GM19025 (cell line): ENCODE measurements at regions not wholly inside any gene's neighbourhood (a gene's known extent, or its start where the extent isn't known, plus 50 kb on each side); places are given as distances from the start of the nearest gene placed in this dataset.
A peak's percentile ranks its signal among the peaks of the same experiment; 100 is the strongest.

Experiments used
- ATAC-seq: cut with Tn5 transposase; IDR thresholded peaks from one replicate; pipeline ENCODE4 v1.9.1; 2021; ENCODE audit warnings: mild to moderate bottlenecking, low read depth, moderate library complexity; ENCODE audit not compliant: unreplicated experiment

DNA sequence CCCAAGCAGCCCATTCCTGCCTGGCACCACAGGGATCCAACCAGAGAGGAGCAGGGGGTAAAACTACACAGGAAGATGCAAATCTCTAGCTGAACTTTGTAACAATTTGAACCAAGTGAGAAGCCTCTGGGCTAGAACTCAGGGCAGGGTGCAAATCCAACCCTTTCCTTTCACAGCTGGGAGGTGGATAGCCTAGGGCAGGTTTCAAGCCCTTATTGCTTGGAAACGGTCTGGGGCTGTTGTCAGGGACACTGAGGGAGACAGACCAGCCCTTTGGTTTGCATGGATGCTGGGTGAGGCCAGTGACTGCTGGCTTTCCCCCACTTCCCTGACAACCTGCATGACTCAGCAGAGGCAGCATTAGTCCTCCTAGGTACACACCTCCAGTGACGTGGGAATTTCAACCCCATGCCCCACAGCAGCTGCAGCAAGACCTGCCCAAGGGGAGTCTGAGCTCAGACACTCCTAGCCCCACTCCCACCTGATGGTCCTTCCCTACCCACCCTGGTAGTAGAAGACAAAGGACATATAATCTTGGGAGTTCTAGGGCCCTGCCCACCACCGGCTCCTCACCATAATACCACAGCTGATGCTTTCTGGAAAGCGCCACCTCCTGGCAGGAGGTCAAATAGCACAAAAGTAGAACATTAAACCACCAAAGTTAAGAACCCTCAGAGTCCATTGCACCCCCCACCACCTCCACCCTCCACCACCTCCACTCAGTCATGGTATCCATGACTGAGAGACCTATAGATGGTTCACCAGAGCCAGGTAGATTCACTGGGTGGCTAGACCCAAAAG is 797.7 kb upstream of the MAN1A1 start:
- ATAC-seq = no peak

DNA sequence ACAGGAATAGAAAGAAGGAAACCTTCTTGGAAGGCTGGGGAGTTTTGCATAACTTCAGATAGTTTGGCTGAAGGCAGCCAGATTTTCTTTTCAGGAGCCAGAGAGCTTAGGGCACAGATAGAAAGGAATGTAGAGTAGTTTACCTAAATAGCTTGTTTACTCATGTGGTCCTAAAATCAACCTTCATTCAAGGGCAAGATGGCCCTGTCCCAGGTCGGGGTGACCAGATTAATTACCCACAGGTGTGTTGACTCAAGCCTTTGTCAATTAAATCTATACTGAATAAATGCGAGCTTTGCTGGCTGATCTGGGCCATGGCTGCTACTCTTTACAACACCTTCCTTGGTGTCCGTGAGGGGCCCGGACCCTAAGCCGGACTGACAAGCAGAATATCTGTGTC is 792.0 kb upstream of the MAN1A1 start:
- ATAC-seq = no peak

DNA sequence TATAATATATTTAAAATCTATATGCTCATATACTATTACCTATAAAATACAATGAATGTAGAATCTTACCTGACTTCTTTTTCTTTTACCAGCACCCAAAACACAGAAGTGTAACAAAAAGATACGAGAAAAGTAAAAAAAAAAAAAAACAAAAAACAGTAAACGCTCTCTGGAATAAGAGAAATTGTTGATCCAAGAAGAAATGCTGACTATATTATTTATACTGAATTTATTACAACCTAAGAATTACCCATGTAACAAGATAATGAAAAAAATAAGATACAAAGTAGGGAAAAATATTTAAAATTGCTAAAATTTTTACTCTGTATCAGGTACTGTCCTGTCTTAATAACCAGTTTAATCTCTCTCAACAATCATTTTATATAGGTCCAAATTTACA is 787.9 kb upstream of the MAN1A1 start:
- no peak for ATAC-seq

- no peak for ATAC-seq
These were observed 779.7 kb upstream of the MAN1A1 start for GRCh38 chr6:120129228-120129627.

- no peak for ATAC-seq
These were observed 772.8 kb upstream of the MAN1A1 start for GRCh38 chr6:120122401-120122800.

- no peak for ATAC-seq
These were observed 766.8 kb upstream of the MAN1A1 start for GRCh38 chr6:120116343-120116742.

DNA sequence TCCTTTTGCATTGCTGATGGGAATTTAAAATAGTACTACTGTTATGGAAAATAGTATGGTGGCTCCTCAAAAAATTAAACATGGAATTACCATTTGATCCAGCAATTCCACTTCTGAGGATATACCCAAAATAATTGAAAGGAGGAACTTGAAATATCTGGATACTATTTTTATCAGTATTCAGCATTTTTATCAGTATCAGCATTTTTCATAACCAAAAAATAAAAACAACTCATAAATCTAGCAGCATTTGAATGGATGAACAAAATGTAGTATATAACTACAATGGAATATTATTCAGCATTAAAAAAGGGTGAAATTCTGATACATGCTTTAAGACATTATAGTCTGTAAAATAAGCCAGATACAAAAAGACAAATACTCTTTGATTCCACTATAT is 763.4 kb upstream of the MAN1A1 start:
- ATAC-seq = no peak

DNA sequence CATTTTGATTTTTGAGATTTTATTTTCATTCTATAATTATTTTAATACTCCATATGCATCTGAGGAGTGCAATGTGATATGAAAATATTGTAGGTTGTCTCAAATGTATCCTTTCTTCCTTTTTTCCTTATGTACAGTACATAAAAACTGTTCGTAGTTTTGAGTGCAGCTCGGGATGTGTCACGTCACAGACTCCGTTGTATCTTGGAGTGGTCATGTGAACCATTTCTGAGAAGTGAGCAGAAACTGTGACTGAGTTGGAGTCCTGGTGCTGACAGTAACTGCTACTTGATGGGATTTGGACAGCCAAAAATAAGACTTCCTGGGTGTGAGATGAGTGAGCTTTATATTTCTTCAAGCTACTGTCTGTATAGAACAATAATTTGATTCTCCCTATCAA is 761.4 kb upstream of the MAN1A1 start:
- ATAC-seq = no peak

- ATAC-seq = no peak
These were observed 758.7 kb upstream of the MAN1A1 start for GRCh38 chr6:120108061-120108795.

GRCh38 chr6:120103618-120104017 is 754.1 kb upstream of the MAN1A1 start:
- no peak for ATAC-seq

GRCh38 chr6:120096696-120097260 is 747.2 kb upstream of the MAN1A1 start:
- no peak for ATAC-seq

- no peak for ATAC-seq
These were observed 733.6 kb upstream of the MAN1A1 start for GRCh38 chr6:120083186-120083585.

- no peak for ATAC-seq
These were observed 727.9 kb upstream of the MAN1A1 start for GRCh38 chr6:120077489-120077888.

GRCh38 chr6:120058410-120058809 is 708.8 kb upstream of the MAN1A1 start:
- ATAC-seq = no peak

- ATAC-seq = peak; percentile 61
These were observed 706.5 kb upstream of the MAN1A1 start for GRCh38 chr6:120056085-120056484.

DNA sequence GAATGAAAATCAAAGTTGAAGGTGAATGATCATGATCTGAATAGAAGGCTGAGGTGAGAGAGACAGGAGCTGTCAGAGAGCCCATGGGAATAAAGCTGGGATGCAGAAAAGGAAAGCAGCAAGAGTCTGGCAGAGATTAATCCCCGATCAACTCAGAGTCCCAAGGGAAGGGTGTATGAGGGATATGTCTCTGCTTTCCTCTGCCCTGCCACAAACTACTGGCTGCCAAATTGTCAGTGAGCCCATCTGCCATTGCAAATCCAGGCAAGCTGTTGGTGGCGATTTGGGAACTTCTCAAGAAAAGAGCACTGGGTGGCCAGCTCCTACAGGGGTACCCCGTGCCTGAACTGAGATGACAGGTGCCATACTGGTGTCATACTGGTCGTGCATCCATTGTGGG is 705.5 kb upstream of the MAN1A1 start:
- no peak for ATAC-seq

DNA sequence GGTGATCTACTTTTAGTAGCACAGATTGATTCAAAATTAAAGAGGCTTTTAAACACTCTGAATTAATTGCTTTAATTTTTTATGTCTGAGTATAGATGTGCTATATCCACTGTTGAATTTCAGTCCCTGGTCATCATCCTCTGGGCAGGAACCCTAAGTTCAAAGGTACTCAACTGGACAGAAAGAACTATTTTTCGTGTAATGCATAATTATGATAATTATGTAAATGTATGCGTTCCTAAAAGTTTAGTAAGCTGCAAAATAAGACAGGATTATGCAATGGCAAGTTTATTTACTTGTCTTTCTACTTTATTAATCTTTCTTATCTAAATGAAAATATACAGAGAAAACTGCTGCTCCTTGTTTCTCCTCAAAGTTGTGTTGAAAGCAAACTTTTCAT is 690.1 kb upstream of the MAN1A1 start:
- no peak for ATAC-seq

DNA sequence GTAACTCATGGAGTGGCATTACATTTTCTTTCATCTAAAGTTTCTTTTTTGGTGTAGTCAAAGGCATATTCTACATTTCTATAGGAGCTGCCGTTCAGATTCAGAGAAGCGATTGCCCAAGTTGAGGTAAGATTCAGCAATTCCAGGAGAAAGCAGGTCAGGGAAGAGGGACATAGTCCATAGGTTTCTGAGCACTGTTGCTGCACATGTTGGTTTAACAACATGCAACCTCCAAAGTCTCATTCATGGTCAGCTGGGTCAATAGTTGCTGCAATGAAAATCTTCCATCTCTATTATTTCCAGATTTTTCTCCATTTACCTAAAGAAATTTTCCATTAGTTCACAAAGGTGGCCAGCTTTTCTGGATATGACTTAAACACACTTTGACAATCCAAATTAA is 682.3 kb upstream of the MAN1A1 start:
- ATAC-seq = no peak

GRCh38 chr6:120026791-120027190 is 677.2 kb upstream of the MAN1A1 start:
- no peak for ATAC-seq

DNA sequence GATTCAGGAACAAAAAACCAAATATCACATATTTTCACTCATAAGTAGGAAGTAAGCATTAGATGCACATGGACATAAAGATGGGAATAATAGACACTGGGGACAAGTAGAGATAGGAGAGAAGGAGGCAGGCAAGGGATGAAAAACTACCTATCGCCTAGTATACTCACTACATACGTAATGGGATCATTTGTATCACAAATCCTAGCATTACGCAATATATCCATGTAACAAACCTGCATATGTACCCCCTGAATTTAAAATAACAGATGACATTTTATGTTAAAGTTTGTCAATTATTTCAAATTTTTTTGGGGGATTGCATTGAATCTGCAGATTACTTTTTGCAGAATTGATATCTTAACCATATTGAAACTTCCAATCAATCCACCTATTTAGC is 660.5 kb upstream of the MAN1A1 start:
- no peak for ATAC-seq

DNA sequence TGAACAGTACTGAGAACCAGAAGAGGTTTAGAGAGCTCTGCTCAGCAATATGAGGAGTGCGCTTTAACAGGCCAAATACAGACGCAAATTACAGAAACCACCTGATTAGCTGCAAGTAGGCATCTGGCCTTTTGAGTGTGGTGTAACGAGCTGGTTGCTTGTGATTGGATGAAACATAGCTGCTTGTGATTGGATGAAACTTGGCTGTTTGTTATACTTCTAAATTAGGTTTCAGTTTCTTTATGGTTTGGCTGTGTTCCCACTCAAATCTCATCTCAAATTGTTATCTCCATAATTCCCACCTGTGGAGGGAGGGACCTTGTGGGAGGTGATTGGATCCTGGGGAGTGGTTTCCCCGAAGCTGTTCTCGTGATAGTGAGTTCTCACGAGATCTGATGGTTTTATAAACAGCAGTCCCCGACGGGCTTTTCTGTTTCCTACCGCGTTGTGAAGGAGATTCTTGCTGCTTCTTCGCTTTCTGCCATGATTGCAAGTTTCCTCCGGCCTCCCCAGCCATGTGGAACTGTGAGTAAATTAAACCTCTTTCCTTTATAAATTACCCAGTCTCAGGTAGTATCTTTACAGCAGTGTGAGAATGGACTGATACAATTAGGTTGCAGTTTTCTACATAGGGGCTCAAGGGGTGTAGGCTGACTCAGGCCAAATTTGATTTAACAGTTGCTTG is 655.9 kb upstream of the MAN1A1 start:
- no peak for ATAC-seq
